Memory B cell (primary cell): ENCODE measurements at regions not wholly inside any gene's neighbourhood (a gene's known extent, or its start where the extent isn't known, plus 50 kb on each side); places are given as distances from the start of the nearest gene placed in this dataset.
A peak's percentile ranks its signal among the peaks of the same experiment; 100 is the strongest.

Source experiments
- ATAC-seq: fragments of 150-1000 bp; cut with Tn5 transposase; 2 replicates; pipeline ENCODE4 v1.10.0; 2021; ENCODE audit warnings: low read depth, mild to moderate bottlenecking, moderate library complexity
- DNase-seq, 2 donors: peaks; one replicate each; pipeline ENCODE4 v3.0.0; 2022; ENCODE audit warnings: low spot score in 2 of 2
- H3K27ac Mint-ChIP-seq: one replicate; pipeline ENCODE4 v1.8.0; 2022; ENCODE audit warnings: mild to moderate bottlenecking, moderate library complexity, mixed read lengths
- H3K27me3 Mint-ChIP-seq: one replicate; pipeline ENCODE4 v1.8.0; 2022; ENCODE audit warnings: mixed read lengths
- H3K36me3 Mint-ChIP-seq: one replicate; pipeline ENCODE4 v1.8.0; 2022; ENCODE audit warnings: mild to moderate bottlenecking, mixed read lengths
- H3K4me1 Mint-ChIP-seq: one replicate; pipeline ENCODE4 v1.8.0; 2022; ENCODE audit warnings: mixed read lengths
- H3K4me3 Mint-ChIP-seq: one replicate; pipeline ENCODE4 v1.8.0; 2022; ENCODE audit warnings: mild to moderate bottlenecking, moderate library complexity, mixed read lengths
- H3K9me3 Mint-ChIP-seq: one replicate; pipeline ENCODE4 v1.8.0; 2022; ENCODE audit warnings: mixed read lengths

DNA sequence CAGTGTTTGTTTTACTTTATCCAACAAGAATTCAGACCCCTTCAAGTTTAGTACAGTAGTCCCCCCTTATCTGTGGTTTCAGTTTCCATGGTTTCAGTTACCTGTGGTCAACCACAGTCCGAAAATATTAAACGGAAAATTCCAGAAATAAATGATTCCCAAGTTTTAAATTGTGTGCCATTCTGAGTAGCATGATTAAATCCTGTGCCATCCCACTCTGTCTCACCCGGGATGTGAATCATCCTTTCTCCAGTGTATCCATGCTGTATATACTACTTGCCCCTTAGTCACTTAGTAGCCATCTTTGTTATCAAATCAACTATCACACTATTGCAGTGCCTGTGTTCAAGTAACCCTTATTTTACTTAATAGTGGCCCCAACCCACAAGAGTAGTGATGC lies 153.8 kb upstream of the RASA1 start:
- Mint-ChIP-seq H3K27me3 (no peaks in the 10 kb centered on the region), H3K4me1 (peaks cover 19% of the 10 kb centered on the region), H3K9me3 (no peaks in the 10 kb centered on the region), H3K36me3 (no peaks in the 10 kb centered on the region), H3K4me3 (no peak overlapping the region), H3K27ac (no peak overlapping the region)
- DNase-seq (no peak), ATAC-seq (no peak)

DNA sequence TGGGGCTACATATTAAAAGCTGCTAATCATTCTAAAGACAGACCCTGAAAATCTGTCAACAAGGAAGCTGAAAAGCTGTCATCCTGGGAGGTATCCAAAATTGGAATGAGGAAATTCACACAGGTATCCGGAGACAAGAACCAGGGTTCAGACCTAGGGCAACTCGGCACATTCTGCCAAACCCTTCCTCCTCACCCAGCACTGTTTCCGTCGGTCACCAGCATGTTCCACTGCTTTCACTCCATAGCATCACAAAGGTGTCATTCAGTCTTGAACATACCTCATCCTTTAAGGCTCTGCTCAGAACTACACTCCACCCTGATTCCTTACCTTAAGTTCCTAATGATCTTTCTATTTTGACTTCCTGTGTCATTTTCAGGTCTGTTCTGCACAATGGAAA lies 153.1 kb upstream of the RASA1 start:
- ATAC-seq, result no peak

DNA sequence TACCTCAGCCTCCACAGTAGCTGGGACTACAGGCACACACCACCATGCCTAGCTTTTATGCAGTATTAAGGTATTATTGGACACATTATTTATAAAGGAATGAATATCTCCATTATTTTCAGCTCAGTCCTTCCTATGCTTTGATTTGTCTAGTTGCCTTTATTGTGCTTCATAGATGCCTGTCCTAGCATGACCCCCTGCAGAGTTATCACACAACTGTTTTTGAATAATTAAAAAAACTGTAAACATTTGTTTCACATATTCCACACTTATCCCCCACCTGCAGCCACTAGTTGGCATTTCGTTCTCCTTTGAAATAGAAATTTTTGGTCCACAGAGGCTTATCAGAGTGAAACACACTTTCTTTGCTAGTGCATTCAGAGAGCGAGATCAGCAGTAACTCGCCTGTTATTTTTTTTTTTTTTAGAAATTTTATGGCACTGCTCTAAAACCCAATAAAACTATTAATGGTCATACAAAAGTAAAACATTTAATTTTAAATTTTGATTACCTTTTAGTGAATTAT lies 151.8 kb upstream of the RASA1 start:
- Mint-ChIP-seq H3K27me3 (no peaks in the 10 kb centered on the region), H3K36me3 (no peaks in the 10 kb centered on the region), H3K27ac (no peak overlapping the region), H3K9me3 (no peaks in the 10 kb centered on the region), H3K4me3 (no peak overlapping the region), H3K4me1 (peaks cover 33% of the 10 kb centered on the region)
- no peak for ATAC-seq
- no peak for DNase-seq

More for the DNA sequence above, 153.1 kb upstream of the RASA1 start:
- Mint-ChIP-seq H3K9me3 (no peaks in the 10 kb centered on the region), H3K4me3 (no peak overlapping the region), H3K27me3 (no peaks in the 10 kb centered on the region), H3K27ac (no peak overlapping the region), H3K4me1 (peaks cover 24% of the 10 kb centered on the region), H3K36me3 (no peaks in the 10 kb centered on the region)
- DNase-seq, result no peak

DNA sequence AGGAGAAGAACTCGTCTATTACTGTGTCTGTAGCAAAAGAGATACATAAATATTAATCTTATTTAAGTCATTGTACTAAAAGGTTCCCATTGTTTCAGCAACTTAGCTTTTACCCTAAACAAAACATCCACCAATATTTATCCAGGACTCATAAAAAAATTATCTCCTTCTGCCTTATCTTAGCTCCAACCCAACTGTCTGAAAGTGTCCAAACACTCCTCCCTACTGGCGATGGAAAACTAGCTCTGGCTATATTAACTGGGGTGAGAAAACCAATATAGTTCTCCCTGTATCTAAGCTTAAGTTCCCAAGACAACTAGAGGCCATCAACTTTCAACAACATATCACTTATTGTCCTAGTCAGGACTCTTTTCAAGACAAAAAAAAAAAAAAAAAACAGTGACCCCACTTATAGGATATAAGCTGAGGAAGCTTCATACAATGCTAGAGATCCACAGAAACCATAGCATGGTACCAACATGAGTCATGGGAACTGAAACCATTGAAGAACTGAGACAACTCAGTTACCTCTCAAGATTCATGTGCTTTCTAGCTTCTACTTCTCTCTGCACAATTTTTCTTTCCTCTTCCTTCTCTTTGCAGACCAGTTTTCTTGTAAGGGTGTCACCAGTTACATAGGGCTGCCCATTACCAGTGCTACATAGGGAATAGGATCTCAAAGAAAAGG lies 150.7 kb upstream of the RASA1 start:
- DNase-seq, result no peak
- Mint-ChIP-seq H3K27me3 (no peaks in the 10 kb centered on the region), H3K9me3 (no peaks in the 10 kb centered on the region), H3K27ac (peak overlapping the region; percentile 19), H3K4me1 (peaks cover 37% of the 10 kb centered on the region), H3K36me3 (no peaks in the 10 kb centered on the region), H3K4me3 (no peak overlapping the region)
- no peak for ATAC-seq

DNA sequence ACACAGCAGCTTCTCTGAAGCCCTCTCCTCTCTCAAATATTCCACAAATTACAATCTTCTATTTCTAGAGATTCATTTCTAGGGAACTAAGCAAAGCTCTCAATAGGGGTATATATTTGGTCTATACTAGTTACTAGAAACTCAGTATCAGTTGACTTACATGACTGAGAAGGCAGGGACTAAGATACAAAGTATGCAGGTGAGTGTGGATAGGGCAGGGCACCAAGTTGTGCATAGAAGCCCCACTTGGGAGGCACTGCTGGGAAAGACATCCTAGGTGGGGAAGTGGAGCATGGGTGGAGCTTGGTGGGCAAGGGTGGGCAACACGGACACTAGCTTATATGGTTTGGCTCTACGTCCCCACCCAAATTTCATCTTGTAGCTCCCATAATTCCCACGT lies 148.1 kb upstream of the RASA1 start:
- no peak overlapping the region for H3K27ac Mint-ChIP-seq
- DNase-seq (no peak), ATAC-seq (no peak)
- H3K4me3 Mint-ChIP-seq, result no peak overlapping the region
- no peaks in the 10 kb centered on the region for H3K27me3 Mint-ChIP-seq
- no peaks in the 10 kb centered on the region for H3K36me3 Mint-ChIP-seq
- no peaks in the 10 kb centered on the region for H3K9me3 Mint-ChIP-seq
- peaks cover 35% of the 10 kb centered on the region for H3K4me1 Mint-ChIP-seq

DNA sequence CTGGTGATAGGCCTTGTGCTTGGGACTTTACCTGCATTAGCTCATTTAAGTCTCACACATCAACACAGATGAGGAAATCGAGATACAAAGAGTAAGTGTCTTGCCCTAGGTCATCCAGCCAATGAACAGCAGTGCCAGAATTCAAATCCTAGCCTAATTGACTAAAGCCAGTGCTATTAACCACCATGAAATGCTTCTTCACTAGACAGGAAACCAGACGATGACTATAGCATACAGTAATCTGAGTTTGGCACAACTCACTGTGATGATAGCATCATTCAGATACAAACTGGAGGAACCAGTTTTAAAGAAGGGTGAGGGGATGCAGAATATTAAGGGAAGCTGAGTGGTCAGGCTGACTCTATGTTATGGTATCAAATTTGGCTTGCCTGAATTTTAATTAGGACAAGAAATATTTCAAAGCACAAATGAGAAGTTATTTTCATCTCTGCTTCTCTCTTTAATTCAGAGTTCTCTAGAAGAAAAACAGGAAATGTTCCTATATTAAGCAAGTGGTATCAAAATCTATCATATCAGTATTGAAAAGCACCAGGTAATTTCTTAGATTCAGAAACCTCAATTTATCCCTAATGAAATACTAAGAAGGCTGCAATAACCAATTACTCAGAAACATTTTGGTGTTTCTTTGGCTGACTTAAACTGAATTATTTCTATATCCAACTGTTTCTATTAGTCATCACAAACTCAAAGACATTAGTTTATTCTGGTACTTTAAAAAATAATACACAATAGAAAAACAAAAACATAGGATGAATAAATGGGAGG lies 147.0 kb upstream of the RASA1 start:
- no peaks in the 10 kb centered on the region for H3K27me3 Mint-ChIP-seq
- H3K36me3 Mint-ChIP-seq, result no peaks in the 10 kb centered on the region
- H3K9me3 Mint-ChIP-seq, result no peaks in the 10 kb centered on the region
- peaks cover 35% of the 10 kb centered on the region for H3K4me1 Mint-ChIP-seq
- H3K27ac Mint-ChIP-seq, result no peak overlapping the region
- ATAC-seq (peak; percentile 19), DNase-seq (no peak)
- no peak overlapping the region for H3K4me3 Mint-ChIP-seq

DNA sequence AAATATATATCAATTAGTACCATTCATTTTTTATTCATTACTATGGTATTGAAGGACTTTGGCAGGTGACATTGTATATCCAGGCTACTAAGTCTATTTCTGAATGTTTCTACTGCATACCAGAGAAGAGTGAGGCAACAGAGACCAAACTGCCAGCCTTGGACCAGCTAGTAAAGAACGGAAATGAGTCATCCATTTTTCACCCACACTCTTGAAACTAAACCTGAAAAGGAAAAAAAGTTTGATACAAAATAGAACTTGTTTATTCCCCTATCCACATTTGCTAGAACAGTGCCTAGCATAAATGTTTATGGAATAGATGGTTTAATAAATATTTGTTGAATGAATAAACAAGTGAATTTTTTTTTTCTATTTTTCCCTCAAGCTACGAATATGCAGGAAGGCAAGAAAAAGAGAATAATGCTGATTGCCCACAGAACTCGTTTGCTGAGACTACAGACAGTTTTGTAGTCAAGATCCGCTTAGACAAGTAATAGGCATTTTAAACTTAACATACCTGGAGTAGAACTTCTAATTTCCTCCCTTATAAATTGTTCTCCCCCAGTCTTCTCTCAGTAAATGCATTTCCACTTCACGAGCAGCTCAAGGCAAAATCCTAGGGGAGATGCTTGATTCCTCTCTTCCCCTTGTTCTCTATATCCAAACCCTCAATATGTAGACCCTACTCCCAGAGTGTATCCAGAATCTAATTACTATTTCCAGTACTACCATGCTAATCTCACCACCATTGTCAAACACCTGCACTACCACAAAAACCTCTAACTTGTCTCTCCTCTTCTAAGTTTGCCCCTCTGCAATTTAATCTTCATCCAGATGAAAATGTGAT lies 146.2 kb upstream of the RASA1 start:
- Mint-ChIP-seq H3K36me3 (no peaks in the 10 kb centered on the region), H3K27ac (peak overlapping the region; percentile 10), H3K4me3 (peak overlapping the region; percentile 27), H3K9me3 (no peaks in the 10 kb centered on the region), H3K27me3 (no peaks in the 10 kb centered on the region), H3K4me1 (peaks cover 35% of the 10 kb centered on the region)
- ATAC-seq (peak; percentile 82), DNase-seq (peak in 1 of 2 donors; percentile 3)

DNA sequence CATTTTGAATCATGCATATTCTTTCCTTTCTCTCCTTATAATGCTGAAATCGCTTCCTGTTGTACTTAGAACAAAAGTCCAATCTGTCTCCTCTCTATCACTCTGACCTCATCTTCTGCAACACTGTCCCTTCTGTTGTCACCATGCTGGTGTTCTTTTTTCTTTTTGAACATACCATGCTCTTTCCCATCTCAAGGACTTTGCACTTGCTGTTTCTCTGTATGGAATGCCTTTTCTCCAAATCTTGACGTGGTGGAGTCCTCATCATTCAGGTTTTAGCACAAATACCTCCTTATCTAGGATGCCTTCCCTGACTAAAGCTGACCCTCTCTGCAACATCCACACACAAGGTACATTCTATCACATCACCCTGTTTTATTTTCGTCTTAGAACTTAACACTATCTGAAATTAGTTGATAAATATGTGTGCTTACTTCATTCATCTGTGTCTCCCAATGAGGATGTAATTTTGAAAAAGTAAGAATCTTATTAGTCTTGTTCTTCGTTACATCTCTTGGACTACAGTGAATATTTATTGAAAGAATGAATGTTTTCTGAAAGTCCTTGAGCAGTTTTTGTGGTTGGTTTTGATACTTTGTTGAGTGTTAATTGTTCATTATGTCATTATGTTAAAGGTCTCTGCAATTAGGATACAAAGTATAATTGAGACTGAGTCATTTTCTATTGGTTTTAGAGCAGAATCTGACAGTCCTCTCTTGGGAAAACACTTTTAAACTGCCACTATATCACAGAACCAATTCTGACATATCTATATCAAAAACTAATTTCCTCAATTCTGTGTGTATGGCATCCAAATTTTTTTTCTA lies 145.3 kb upstream of the RASA1 start:
- Mint-ChIP-seq H3K4me3 (peak overlapping the region; percentile 27), H3K27ac (peak overlapping the region; percentile 10), H3K36me3 (no peaks in the 10 kb centered on the region), H3K9me3 (no peaks in the 10 kb centered on the region), H3K4me1 (peaks cover 29% of the 10 kb centered on the region), H3K27me3 (no peaks in the 10 kb centered on the region)
- DNase-seq (no peak), ATAC-seq (no peak)

DNA sequence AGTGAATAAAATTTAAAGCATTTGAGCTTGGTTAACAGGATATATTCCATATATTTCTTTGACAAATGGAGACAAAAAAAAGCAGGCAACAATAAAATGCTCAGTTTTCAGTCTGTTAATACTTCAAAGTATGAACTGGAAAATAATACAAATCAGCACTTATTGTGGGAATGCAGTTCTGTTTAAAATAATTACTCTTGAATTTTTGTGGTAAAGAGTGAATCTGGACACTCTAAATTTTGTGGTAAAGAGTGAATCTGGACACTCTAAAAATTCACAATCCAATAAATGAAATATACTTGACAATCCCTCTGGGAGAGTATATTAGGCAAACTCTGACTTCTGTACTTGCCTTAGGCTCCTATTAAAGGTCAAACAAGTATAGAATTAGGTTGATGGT lies 141.9 kb upstream of the RASA1 start:
- Mint-ChIP-seq H3K36me3 (no peaks in the 10 kb centered on the region), H3K9me3 (no peaks in the 10 kb centered on the region), H3K4me1 (peaks cover 14% of the 10 kb centered on the region), H3K4me3 (no peak overlapping the region), H3K27ac (no peak overlapping the region), H3K27me3 (no peaks in the 10 kb centered on the region)
- DNase-seq, result no peak
- ATAC-seq, result no peak

DNA sequence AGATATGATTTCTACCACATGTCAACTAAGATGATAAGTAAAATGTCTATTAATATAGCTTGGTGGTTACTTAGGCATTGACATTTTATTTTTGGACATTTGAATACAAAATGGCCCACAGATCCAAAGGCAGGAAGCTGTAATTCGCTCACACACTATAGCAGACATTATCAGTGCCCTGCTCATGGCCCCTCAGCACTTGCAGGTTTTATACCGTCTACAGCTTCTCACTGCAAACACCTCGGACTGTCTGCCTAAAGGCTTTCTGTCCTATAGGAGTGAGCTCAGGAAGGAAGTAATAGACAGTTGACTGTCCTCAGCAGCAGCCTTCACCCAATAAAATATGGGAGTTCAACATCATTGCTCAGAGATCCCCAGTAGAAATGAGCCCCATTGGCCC lies 140.8 kb upstream of the RASA1 start:
- Mint-ChIP-seq H3K27ac (no peak overlapping the region), H3K9me3 (no peaks in the 10 kb centered on the region), H3K36me3 (no peaks in the 10 kb centered on the region), H3K4me3 (no peak overlapping the region), H3K27me3 (no peaks in the 10 kb centered on the region), H3K4me1 (peaks cover 11% of the 10 kb centered on the region)
- DNase-seq (no peak), ATAC-seq (no peak)

DNA sequence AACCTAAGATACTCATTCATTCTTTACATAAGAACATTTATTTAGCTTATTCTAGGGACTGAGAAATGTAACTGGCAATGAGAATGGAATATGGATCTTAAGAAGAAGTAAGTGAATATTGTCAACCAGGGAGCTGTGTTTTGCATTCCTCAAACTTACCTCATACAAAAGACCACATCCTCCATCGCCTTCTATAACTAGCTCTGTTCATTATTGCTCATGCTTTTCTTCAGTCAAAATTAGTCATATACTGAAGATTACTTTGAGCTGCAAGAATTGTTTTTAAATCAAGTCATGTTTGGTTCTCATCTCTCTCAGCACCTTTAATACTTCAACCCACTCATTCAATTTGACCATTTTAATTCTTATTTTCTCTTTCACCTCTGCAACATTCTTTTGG lies 140.3 kb upstream of the RASA1 start:
- Mint-ChIP-seq H3K4me3 (no peak overlapping the region), H3K27ac (no peak overlapping the region), H3K9me3 (no peaks in the 10 kb centered on the region), H3K27me3 (no peaks in the 10 kb centered on the region), H3K36me3 (no peaks in the 10 kb centered on the region), H3K4me1 (peaks cover 6% of the 10 kb centered on the region)
- ATAC-seq, result no peak
- DNase-seq, result no peak

DNA sequence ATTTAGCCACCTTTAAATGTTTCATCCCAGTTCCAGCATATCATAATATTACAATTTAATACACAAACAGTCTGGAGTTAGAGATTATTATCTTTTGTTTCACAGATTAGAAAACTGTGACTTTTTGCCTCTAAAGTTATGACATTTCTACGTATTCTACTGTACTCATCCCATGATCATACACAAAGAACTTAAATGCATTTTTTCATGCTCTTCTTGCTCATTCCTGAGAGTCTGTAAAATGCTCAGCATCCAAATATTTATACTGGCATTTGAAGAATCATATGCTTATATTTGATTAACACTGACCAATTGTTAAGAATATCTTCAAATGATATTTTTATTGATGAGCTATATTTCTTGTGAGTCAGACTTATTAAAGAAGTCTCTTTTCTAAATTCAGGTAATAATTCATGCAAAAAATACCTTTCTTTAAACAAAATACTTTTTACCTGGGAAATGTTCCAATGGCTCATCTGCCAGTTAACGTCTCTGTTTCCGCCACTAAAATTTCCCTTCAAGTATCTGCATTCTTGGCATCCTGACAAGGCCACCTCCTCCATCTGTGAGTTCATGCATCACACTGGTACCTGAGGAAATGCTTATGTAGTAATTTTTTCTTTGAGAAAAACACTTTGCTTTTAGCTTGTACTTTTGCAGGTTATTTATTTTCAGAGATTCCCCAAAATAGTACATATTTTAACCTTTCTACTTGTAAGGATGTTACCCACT lies 139.6 kb upstream of the RASA1 start:
- ATAC-seq (no peak), DNase-seq (no peak)
- Mint-ChIP-seq H3K36me3 (no peaks in the 10 kb centered on the region), H3K27me3 (no peaks in the 10 kb centered on the region), H3K27ac (no peak overlapping the region), H3K4me1 (peaks cover 4% of the 10 kb centered on the region), H3K4me3 (no peak overlapping the region), H3K9me3 (no peaks in the 10 kb centered on the region)

DNA sequence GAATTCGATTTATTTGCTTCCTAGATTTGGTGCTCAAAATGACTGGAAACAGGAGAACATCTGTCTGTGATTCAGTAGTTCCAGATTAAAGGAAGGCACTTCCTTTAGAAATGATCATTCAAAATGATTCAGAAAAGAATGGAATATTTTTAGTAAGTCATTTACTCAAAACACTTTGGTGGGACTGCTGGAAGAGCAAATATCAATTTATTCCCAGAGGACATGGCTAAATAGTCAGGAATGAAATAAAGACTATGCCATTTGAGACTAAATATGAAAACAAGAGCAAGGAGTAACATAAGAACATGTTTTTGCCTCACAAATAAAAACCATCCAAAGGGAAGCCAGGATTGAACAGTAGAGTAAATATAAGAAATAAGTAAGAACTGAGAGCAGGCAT lies 138.6 kb upstream of the RASA1 start:
- H3K9me3 Mint-ChIP-seq, result no peaks in the 10 kb centered on the region
- H3K27me3 Mint-ChIP-seq, result no peaks in the 10 kb centered on the region
- DNase-seq, result no peak
- no peak overlapping the region for H3K4me3 Mint-ChIP-seq
- H3K4me1 Mint-ChIP-seq, result peaks cover 4% of the 10 kb centered on the region
- H3K27ac Mint-ChIP-seq, result no peak overlapping the region
- no peak for ATAC-seq
- H3K36me3 Mint-ChIP-seq, result no peaks in the 10 kb centered on the region
